ENCODE measurements at regions not wholly inside any gene's neighbourhood (a gene's known extent, or its start where the extent isn't known, plus 50 kb on each side); places are given as distances from the start of the nearest gene placed in this dataset.

DNA sequence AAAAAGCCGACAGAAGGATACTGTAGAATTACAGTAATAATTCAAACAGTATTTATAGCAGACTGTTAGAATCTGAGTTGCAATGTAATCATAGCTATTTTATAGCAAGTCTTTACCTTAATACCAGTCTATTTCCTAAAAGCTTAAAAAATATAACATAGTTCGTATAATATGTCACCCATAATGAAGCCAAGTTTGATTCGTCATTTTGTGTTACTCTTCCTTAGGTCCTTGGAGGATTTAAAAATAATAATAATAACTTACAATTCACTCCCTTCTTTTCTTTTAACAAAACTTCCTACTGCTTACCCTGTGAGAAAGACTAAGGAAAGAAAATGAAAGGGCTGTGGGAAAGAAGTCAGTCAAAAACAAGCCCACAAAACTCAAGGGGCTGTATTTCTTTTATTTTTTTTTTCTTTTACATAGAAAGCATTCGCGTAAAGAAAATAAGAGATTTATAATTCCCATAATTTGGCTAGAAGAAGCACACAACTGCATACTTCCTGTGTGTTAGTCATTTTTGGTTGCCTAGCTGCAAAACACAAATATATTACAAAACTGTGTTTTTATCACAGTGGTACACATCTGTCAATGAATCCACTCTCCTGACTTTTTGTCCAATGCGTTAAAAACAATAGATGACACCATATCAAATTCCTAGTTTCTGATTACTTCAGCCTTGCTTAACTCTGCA is 187.2 kb upstream of the CELF2 start:
- TF ChIP-seq, protein P1, sequence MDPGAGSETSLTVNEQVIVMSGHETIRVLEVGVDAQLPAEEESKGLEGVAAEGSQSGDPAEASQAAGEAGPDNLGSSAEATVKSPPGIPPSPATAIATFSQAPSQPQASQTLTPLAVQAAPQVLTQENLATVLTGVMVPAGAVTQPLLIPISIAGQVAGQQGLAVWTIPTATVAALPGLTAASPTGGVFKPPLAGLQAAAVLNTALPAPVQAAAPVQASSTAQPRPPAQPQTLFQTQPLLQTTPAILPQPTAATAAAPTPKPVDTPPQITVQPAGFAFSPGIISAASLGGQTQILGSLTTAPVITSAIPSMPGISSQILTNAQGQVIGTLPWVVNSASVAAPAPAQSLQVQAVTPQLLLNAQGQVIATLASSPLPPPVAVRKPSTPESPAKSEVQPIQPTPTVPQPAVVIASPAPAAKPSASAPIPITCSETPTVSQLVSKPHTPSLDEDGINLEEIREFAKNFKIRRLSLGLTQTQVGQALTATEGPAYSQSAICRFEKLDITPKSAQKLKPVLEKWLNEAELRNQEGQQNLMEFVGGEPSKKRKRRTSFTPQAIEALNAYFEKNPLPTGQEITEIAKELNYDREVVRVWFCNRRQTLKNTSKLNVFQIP (CRISPR knock-in tag; IDR thresholded peaks at IDR 0.05; ENCODE audit: borderline replicate concordance, low read depth), result no peak
- TF ChIP-seq, protein P2, sequence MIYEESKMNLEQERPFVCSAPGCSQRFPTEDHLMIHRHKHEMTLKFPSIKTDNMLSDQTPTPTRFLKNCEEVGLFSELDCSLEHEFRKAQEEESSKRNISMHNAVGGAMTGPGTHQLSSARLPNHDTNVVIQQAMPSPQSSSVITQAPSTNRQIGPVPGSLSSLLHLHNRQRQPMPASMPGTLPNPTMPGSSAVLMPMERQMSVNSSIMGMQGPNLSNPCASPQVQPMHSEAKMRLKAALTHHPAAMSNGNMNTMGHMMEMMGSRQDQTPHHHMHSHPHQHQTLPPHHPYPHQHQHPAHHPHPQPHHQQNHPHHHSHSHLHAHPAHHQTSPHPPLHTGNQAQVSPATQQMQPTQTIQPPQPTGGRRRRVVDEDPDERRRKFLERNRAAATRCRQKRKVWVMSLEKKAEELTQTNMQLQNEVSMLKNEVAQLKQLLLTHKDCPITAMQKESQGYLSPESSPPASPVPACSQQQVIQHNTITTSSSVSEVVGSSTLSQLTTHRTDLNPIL (CRISPR knock-in tag; IDR thresholded peaks at IDR 0.05; ENCODE audit: low read depth), result no peak
- no peak for TF ChIP-seq OSR1 (CRISPR knock-in tag; IDR thresholded peaks at IDR 0.05)
- no peak for TF ChIP-seq ZC3H10 (CRISPR knock-in tag; IDR thresholded peaks at IDR 0.05)
- TF ChIP-seq, protein P3, sequence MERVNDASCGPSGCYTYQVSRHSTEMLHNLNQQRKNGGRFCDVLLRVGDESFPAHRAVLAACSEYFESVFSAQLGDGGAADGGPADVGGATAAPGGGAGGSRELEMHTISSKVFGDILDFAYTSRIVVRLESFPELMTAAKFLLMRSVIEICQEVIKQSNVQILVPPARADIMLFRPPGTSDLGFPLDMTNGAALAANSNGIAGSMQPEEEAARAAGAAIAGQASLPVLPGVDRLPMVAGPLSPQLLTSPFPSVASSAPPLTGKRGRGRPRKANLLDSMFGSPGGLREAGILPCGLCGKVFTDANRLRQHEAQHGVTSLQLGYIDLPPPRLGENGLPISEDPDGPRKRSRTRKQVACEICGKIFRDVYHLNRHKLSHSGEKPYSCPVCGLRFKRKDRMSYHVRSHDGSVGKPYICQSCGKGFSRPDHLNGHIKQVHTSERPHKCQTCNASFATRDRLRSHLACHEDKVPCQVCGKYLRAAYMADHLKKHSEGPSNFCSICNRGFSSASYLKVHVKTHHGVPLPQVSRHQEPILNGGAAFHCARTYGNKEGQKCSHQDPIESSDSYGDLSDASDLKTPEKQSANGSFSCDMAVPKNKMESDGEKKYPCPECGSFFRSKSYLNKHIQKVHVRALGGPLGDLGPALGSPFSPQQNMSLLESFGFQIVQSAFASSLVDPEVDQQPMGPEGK (CRISPR knock-in tag; IDR thresholded peaks at IDR 0.05; ENCODE audit: borderline replicate concordance), result no peak
- TF ChIP-seq ESRRG (CRISPR knock-in tag; IDR thresholded peaks at IDR 0.05), result no peak
- no peak for TF ChIP-seq ARNTL (CRISPR knock-in tag; IDR thresholded peaks at IDR 0.05; ENCODE audit: borderline replicate concordance, low read depth)
- no peak for TF ChIP-seq ZFP3 (CRISPR knock-in tag; IDR thresholded peaks at IDR 0.05)
- no peak for TF ChIP-seq RARB (CRISPR knock-in tag; IDR thresholded peaks at IDR 0.05)
- TF ChIP-seq TCF4 (CRISPR knock-in tag; IDR thresholded peaks at IDR 0.05; ENCODE audit: borderline replicate concordance), result no peak
- no peak for TF ChIP-seq CSDC2 (CRISPR knock-in tag; IDR thresholded peaks at IDR 0.05)
- TF ChIP-seq, protein P4, sequence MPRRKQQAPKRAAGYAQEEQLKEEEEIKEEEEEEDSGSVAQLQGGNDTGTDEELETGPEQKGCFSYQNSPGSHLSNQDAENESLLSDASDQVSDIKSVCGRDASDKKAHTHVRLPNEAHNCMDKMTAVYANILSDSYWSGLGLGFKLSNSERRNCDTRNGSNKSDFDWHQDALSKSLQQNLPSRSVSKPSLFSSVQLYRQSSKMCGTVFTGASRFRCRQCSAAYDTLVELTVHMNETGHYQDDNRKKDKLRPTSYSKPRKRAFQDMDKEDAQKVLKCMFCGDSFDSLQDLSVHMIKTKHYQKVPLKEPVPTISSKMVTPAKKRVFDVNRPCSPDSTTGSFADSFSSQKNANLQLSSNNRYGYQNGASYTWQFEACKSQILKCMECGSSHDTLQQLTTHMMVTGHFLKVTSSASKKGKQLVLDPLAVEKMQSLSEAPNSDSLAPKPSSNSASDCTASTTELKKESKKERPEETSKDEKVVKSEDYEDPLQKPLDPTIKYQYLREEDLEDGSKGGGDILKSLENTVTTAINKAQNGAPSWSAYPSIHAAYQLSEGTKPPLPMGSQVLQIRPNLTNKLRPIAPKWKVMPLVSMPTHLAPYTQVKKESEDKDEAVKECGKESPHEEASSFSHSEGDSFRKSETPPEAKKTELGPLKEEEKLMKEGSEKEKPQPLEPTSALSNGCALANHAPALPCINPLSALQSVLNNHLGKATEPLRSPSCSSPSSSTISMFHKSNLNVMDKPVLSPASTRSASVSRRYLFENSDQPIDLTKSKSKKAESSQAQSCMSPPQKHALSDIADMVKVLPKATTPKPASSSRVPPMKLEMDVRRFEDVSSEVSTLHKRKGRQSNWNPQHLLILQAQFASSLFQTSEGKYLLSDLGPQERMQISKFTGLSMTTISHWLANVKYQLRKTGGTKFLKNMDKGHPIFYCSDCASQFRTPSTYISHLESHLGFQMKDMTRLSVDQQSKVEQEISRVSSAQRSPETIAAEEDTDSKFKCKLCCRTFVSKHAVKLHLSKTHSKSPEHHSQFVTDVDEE (CRISPR knock-in tag; IDR thresholded peaks at IDR 0.05), result no peak
- TF ChIP-seq BACH2 (CRISPR knock-in tag; IDR thresholded peaks at IDR 0.05; ENCODE audit: borderline replicate concordance), result no peak
